BLaER1 treated with 17β-estradiol and CSF1 and Interleukin-3, amounts not matched to agents 10 nM and 100 nM (cell line): ENCODE measurements at regions not wholly inside any gene's neighbourhood (a gene's known extent, or its start where the extent isn't known, plus 50 kb on each side); places are given as distances from the start of the nearest gene placed in this dataset.
"Not testable (repeated sequence)": the region's sequence is repeated elsewhere in the genome, so short reads cannot be mapped to it uniquely, and the experiment has no call there.

Experiments
- H3K27ac ChIP-seq, 11 experiments: shearing (Covaris generic); formaldehyde crosslinking; 2 replicates each; pipeline ENCODE4 v1.8.1; 2022
- H3K27me3 ChIP-seq, 11 experiments: shearing (Covaris generic); formaldehyde crosslinking; 2 replicates each; pipeline ENCODE4 v1.8.1; 2022
- H3K36me3 ChIP-seq, 11 experiments: shearing (Covaris generic); formaldehyde crosslinking; 2 replicates each; pipeline ENCODE4 v1.8.1; 2022
- H3K4me1 ChIP-seq, 10 experiments: shearing (Covaris generic); formaldehyde crosslinking; 2 replicates each; pipeline ENCODE4 v1.8.1; 2022
- H3K4me2 ChIP-seq, 11 experiments: shearing (Covaris generic); formaldehyde crosslinking; 2 replicates each; pipeline ENCODE4 v1.8.1; 2022
- H3K4me3 ChIP-seq, 10 experiments: shearing (Covaris generic); formaldehyde crosslinking; 2 replicates each; pipeline ENCODE4 v1.8.1; 2022
- H3K9ac ChIP-seq, 11 experiments: shearing (Covaris generic); formaldehyde crosslinking; 2 replicates each; pipeline ENCODE4 v1.8.1; 2022
- H3K9me3 ChIP-seq, 11 experiments: shearing (Covaris generic); formaldehyde crosslinking; replicated peaks in 1 of 11; 2 replicates each; pipeline ENCODE4 v1.8.1; 2022
- H4K20me1 ChIP-seq, 11 experiments: shearing (Covaris generic); formaldehyde crosslinking; 2 replicates each; pipeline ENCODE4 v1.8.1; 2022
- Cebpa-rat ChIP-seq, 11 experiments: shearing (Covaris generic); IDR thresholded peaks; 2 replicates each; pipeline ENCODE4 v1.8.1; 2022

DNA sequence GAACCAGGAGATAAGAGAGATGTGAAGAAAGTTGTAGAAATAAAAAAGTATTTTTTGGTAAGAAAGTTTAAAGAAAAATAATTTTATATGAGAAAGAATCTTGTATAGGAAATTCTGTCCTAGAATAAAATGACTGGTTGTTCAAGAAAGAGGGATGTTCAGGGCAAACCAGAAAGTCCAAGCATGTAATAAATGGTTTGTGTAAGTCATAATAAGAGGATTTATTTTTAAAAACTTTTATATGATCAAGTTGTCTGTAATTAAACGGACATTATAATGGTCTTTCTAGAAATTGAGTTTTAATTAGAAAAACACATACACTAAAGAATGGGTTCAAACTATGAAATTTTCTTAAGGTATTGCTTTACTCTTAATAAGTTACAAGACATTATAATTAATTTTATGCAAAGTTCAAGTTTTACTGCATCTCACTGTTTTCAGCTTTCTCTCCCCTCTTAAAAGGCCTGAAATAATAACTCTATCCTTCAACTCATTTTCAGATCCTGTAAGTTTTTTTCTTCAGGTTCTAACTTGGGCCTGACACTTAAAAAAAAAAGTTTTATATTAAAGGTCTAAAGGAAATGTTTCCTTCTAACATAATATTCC is 56.1 kb upstream of the ZNF300 start:
- Histone ChIP-seq H3K9me3 (peaks cover 90 to 96% (median 95%) of the 10 kb centered on the region in 11 experiments), H3K4me3 (no peak overlapping the region), H3K27me3 (no peaks in the 10 kb centered on the region), H3K9ac (no peak overlapping the region), H3K4me1 (no peaks in the 10 kb centered on the region), H3K36me3 (0 out of 22 replicates have a peak, but pooled peaks cover 0 to 3% (median 0%) of the 10 kb centered on the region in 11 experiments), H3K27ac (no peak overlapping the region), H3K4me2 (no peak overlapping the region), H4K20me1 (no peaks in the 10 kb centered on the region)
- no peak for TF ChIP-seq Cebpa-rat (IDR thresholded peaks at IDR 0.05)

DNA sequence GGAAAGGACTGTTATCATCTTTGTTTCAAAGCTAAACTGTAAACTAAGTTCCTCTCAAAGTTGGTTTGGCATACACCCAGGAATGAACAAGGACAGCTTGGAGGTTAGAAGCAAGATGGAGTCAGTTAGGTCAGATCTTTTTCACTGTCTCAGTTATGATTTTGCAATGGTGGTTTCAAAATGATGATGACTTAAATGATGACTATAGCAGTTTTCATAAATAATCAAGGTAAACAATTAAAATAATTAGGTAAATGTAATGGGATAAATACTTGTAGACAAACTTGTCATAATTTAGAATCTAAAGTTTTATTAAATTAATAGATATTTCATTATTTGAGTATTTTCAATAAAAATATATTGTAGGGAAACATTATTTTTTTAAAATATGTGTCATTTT is 55.5 kb upstream of the ZNF300 start:
- H3K4me1 ChIP-seq, H3K4me2 ChIP-seq, H3K36me3 ChIP-seq, H3K4me3 ChIP-seq, H4K20me1 ChIP-seq, H3K27me3 ChIP-seq, H3K9ac ChIP-seq, H3K27ac ChIP-seq: not testable (repeated sequence)
- H3K9me3 ChIP-seq = peaks cover 96 to 99% (median 98%) of the 10 kb centered on the region in 11 experiments
